ENCODE measurements at regions not wholly inside any gene's neighbourhood (a gene's known extent, or its start where the extent isn't known, plus 50 kb on each side); places are given as distances from the start of the nearest gene placed in this dataset.

DNA sequence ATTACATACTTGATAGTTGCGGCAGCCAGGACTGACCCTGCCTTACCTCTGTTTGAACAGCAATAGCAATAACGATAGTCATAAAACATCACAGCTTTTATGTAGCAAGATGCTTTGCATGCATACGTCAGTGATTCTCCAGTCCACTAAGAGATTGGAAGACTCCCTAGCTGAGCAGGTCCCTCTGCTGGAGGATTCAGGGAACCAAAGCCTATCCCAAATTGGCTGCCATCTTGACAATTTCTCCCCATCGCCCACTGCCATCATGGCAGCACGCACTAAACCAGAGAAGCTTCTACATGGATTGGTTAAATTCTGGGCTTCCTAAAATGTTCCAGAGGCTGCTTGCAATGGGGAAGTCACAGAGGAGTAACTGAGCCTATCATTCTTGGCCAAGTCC lies 360.6 kb upstream of the XYLT1 start:
- DNase-seq (ENCODE audit: low read depth, low spot score) = no peak
- Mint-ChIP-seq H3K4me3 (no peak overlapping the region), H3K4me1 (no peaks in the 10 kb centered on the region), H3K27ac (ENCODE audit: unreplicated experiment) (no peak overlapping the region), H3K9me3 (no peaks in the 10 kb centered on the region), H3K27me3 (ENCODE audit: low read depth) (peaks cover 9% of the 10 kb centered on the region), H3K36me3 (ENCODE audit: low read depth) (no peaks in the 10 kb centered on the region)
- TF ChIP-seq CTCF (conservative IDR thresholded peaks at IDR 0.05) = peak; percentile 18

DNA sequence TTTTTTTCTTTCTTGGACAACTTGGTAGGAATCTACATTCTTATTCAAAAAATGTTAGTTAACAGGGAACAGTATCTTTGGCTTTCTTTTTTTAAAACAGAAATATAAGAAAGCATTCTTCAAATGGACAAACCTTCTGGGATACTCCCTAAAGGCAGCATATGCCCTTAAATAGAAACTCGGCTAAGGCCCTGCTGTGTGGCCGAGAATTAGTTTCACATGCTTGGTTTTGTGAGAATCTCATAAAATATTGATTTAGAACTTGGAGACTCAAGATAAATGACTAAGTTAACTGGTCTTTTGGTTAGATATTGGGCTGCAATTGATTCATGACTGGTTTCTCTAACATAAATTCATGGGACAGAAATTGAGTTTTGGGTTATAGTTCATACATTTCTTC lies 359.9 kb upstream of the XYLT1 start:
- H3K27ac Mint-ChIP-seq (ENCODE audit: unreplicated experiment) = no peak overlapping the region
- H3K27me3 Mint-ChIP-seq (ENCODE audit: low read depth) = peaks cover 9% of the 10 kb centered on the region
- no peak overlapping the region for H3K4me3 Mint-ChIP-seq
- no peaks in the 10 kb centered on the region for H3K9me3 Mint-ChIP-seq
- no peaks in the 10 kb centered on the region for H3K4me1 Mint-ChIP-seq
- DNase-seq (ENCODE audit: low read depth, low spot score) = no peak
- TF ChIP-seq CTCF (conservative IDR thresholded peaks at IDR 0.05) = no peak
- no peaks in the 10 kb centered on the region for H3K36me3 Mint-ChIP-seq (ENCODE audit: low read depth)

DNA sequence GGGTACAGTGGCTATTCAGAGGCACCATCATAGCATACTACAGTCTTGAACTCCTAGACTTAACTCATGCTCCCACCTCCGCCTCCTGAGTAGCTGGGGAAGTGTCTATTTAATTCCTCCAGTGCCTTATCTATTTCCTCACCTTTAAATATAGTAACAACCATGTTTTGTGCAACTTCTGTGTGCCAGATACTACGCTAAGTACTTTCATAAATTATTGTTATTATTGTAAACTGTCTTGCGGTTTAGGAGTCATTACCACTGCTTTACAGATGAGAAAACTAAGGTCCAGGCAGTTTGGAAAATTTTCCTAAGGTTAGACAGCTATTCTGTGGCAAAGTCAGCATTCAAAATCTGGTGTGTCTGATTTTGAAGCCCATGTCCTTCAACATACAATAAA lies 359.1 kb upstream of the XYLT1 start:
- H3K36me3 Mint-ChIP-seq (ENCODE audit: low read depth) = no peaks in the 10 kb centered on the region

DNA sequence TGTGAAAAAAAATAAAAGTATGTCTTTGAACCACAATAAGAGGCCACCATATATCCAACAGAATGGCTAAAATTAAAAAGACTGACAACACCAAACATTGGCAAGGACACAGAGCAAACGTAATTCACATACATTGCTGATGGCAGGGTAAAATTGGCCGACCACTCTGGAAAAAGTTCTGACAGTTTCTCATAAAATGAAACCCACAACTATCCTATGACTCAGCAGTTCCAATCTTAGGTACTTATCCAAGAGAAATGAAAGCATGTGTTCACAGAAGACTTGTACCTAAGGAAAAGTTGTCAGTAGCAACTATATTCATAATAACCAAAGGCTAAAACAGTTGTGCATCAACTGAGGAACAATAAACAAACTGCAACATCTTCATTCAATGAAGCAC lies 357.3 kb upstream of the XYLT1 start:
- no peak for DNase-seq (ENCODE audit: low read depth, low spot score)

More for the DNA sequence above, 359.1 kb upstream of the XYLT1 start:
- no peak for TF ChIP-seq CTCF (conservative IDR thresholded peaks at IDR 0.05)
- Mint-ChIP-seq H3K27me3 (ENCODE audit: low read depth) (peaks cover 7% of the 10 kb centered on the region), H3K27ac (ENCODE audit: unreplicated experiment) (no peak overlapping the region), H3K4me1 (no peaks in the 10 kb centered on the region), H3K4me3 (no peak overlapping the region), H3K9me3 (no peaks in the 10 kb centered on the region)
- no peak for DNase-seq (ENCODE audit: low read depth, low spot score)

DNA sequence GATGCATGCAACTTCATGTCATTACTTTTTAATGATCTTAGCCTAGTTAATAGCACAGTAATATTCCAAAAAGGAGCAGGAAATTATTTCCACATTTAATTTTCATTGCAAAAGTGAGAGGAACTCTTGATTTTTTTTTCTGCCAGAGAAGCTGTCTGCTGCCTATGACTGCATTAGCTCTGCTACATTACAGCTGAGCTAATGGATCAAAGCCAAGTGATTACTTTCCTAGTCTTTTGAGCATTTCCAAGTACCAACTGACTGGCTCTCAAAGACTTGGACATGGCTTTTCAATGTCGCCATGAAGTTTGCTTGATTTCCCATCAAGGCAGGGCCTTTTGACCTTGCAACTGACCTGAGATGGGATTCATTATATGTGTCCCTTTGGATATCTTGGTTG lies 356.6 kb upstream of the XYLT1 start:
- no peaks in the 10 kb centered on the region for H3K27me3 Mint-ChIP-seq (ENCODE audit: low read depth)
- no peaks in the 10 kb centered on the region for H3K36me3 Mint-ChIP-seq (ENCODE audit: low read depth)
- no peaks in the 10 kb centered on the region for H3K9me3 Mint-ChIP-seq
- no peak overlapping the region for H3K27ac Mint-ChIP-seq (ENCODE audit: unreplicated experiment)
- no peak for DNase-seq (ENCODE audit: low read depth, low spot score)
- no peaks in the 10 kb centered on the region for H3K4me1 Mint-ChIP-seq
- H3K4me3 Mint-ChIP-seq = no peak overlapping the region
- no peak for TF ChIP-seq CTCF (conservative IDR thresholded peaks at IDR 0.05)

More for the DNA sequence above, 357.3 kb upstream of the XYLT1 start:
- TF ChIP-seq CTCF (conservative IDR thresholded peaks at IDR 0.05) = no peak
- Mint-ChIP-seq H3K4me3 (no peak overlapping the region), H3K27ac (ENCODE audit: unreplicated experiment) (no peak overlapping the region), H3K4me1 (no peaks in the 10 kb centered on the region), H3K36me3 (ENCODE audit: low read depth) (no peaks in the 10 kb centered on the region), H3K9me3 (no peaks in the 10 kb centered on the region), H3K27me3 (ENCODE audit: low read depth) (no peaks in the 10 kb centered on the region)

DNA sequence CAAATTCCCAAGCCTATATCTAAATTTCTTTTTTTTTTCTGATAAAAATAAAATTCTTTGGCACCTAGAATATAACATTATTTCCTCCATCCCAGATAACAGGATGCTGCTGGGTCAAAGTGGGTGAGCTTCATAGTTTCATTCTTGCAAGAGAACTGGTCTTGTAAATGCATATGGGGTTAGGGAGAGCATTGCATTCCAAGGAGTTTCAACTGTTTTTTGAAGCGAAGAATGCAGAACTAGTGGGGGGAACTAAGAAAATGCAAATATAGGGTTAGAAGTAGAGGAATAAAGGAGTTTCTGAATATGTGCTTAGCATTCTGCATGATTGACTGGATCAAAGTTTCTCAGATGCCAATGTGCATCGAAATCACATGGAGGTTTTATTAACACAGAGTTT lies 347.2 kb upstream of the XYLT1 start:
- no peak for TF ChIP-seq CTCF (conservative IDR thresholded peaks at IDR 0.05)
- no peak for DNase-seq (ENCODE audit: low read depth, low spot score)
- H3K36me3 Mint-ChIP-seq (ENCODE audit: low read depth) = peaks cover 15% of the 10 kb centered on the region
- H3K4me3 Mint-ChIP-seq = no peak overlapping the region
- H3K27ac Mint-ChIP-seq (ENCODE audit: unreplicated experiment) = no peak overlapping the region
- peaks cover 11% of the 10 kb centered on the region for H3K27me3 Mint-ChIP-seq (ENCODE audit: low read depth)
- peaks cover 19% of the 10 kb centered on the region for H3K9me3 Mint-ChIP-seq
- no peaks in the 10 kb centered on the region for H3K4me1 Mint-ChIP-seq
